ENCODE measurements at regions not wholly inside any gene's neighbourhood (a gene's known extent, or its start where the extent isn't known, plus 50 kb on each side); places are given as distances from the start of the nearest gene placed in this dataset.
"Not testable (repeated sequence)": the region's sequence is repeated elsewhere in the genome, so short reads cannot be mapped to it uniquely, and the experiment has no call there.

GRCh38 chr9:115347776-115348175 is 229.8 kb upstream of the TNC start:
- DNase-seq (ENCODE audit: extremely low read depth in 1 of 11, low read depth in 9 of 11, low spot score in 4 of 11), result not testable (repeated sequence)

- not testable (repeated sequence) for DNase-seq (ENCODE audit: extremely low read depth in 1 of 11, low read depth in 9 of 11, low spot score in 4 of 11)
These were observed 231.0 kb upstream of the TNC start for GRCh38 chr9:115348936-115349335.

GRCh38 chr9:115349542-115349941 is 231.6 kb upstream of the TNC start:
- DNase-seq (ENCODE audit: extremely low read depth in 1 of 11, low read depth in 9 of 11, low spot score in 4 of 11), result no peak

GRCh38 chr9:115350548-115350947 is 232.6 kb upstream of the TNC start:
- no peak for DNase-seq (ENCODE audit: extremely low read depth in 1 of 11, low read depth in 9 of 11, low spot score in 4 of 11)

GRCh38 chr9:115353681-115354080 is 235.7 kb upstream of the TNC start:
- DNase-seq (ENCODE audit: extremely low read depth in 1 of 11, low read depth in 9 of 11, low spot score in 4 of 11), result no peak

- no peak for DNase-seq (ENCODE audit: extremely low read depth in 1 of 11, low read depth in 9 of 11, low spot score in 4 of 11)
These were observed 239.9 kb upstream of the TNC start for GRCh38 chr9:115357821-115358220.

GRCh38 chr9:115359017-115359780 is 241.2 kb upstream of the TNC start:
- peak in 2 of 11 donors; percentile 29 to 39 for DNase-seq (ENCODE audit: extremely low read depth in 1 of 11, low read depth in 9 of 11, low spot score in 4 of 11)

- DNase-seq (ENCODE audit: extremely low read depth in 1 of 11, low read depth in 9 of 11, low spot score in 4 of 11), result no peak
These were observed 242.2 kb upstream of the TNC start for GRCh38 chr9:115360122-115360521.

GRCh38 chr9:115362101-115362500 is 244.1 kb upstream of the TNC start:
- no peak for DNase-seq (ENCODE audit: extremely low read depth in 1 of 11, low read depth in 9 of 11, low spot score in 4 of 11)

GRCh38 chr9:115362640-115363039 is 244.7 kb upstream of the TNC start:
- peak in 1 of 11 donors; percentile 54 for DNase-seq (ENCODE audit: extremely low read depth in 1 of 11, low read depth in 9 of 11, low spot score in 4 of 11)

GRCh38 chr9:115364991-115365390 is 247.0 kb upstream of the TNC start:
- DNase-seq (ENCODE audit: extremely low read depth in 1 of 11, low read depth in 9 of 11, low spot score in 4 of 11), result no peak

GRCh38 chr9:115367321-115367720 is 249.4 kb upstream of the TNC start:
- DNase-seq (ENCODE audit: extremely low read depth in 1 of 11, low read depth in 9 of 11, low spot score in 4 of 11), result no peak

GRCh38 chr9:115367780-115368525 is 250.0 kb upstream of the TNC start:
- no peak for DNase-seq (ENCODE audit: extremely low read depth in 1 of 11, low read depth in 9 of 11, low spot score in 4 of 11)

- no peak for DNase-seq (ENCODE audit: extremely low read depth in 1 of 11, low read depth in 9 of 11, low spot score in 4 of 11)
These were observed 251.5 kb upstream of the TNC start for GRCh38 chr9:115369322-115369957.

- no peak for DNase-seq (ENCODE audit: extremely low read depth in 1 of 11, low read depth in 9 of 11, low spot score in 4 of 11)
These were observed 255.2 kb upstream of the TNC start for GRCh38 chr9:115373000-115373709.

GRCh38 chr9:115373710-115374045 is 255.7 kb upstream of the TNC start:
- no peak for DNase-seq (ENCODE audit: extremely low read depth in 1 of 11, low read depth in 9 of 11, low spot score in 4 of 11)

GRCh38 chr9:115374724-115375268 is 256.8 kb upstream of the TNC start:
- no peak for DNase-seq (ENCODE audit: extremely low read depth in 1 of 11, low read depth in 9 of 11, low spot score in 4 of 11)

- no peak for DNase-seq (ENCODE audit: extremely low read depth in 1 of 11, low read depth in 9 of 11, low spot score in 4 of 11)
These were observed 260.3 kb upstream of the TNC start for GRCh38 chr9:115378241-115378640.

- no peak for DNase-seq (ENCODE audit: extremely low read depth in 1 of 11, low read depth in 9 of 11, low spot score in 4 of 11)
These were observed 260.8 kb upstream of the TNC start for GRCh38 chr9:115378758-115379157.
